SK-N-SH (cell line): ENCODE measurements at regions not wholly inside any gene's neighbourhood (a gene's known extent, or its start where the extent isn't known, plus 50 kb on each side); places are given as distances from the start of the nearest gene placed in this dataset.

Experiments
- CTCF ChIA-PET: fragments of 300-600, 350-600 bp; formaldehyde crosslinking; extraction: SDS; loops from one replicate; lab custom pipeline; 2021; lab: Yijun Ruan, JAX
- POLR2A ChIA-PET: fragments of 350-600 bp; sonication (Branson Sonifier 250); formaldehyde crosslinking; extraction: SDS; loops from one replicate; lab custom pipeline; 2020; ENCODE audit warnings: antibody characterized with exemption, inconsistent platforms; lab: Yijun Ruan, JAX
- DNase-seq: peaks from one replicate; pipeline ENCODE4 v3.0.0; 2012
- H2AFZ ChIP-seq: fragments of 200-600 bp; sonication (generic); 2 replicates; pipeline ENCODE4 v1.8.1; 2016; ENCODE audit warnings: antibody characterized with exemption, mild to moderate bottlenecking, low read depth
- H3F3A ChIP-seq: fragments of 200-600 bp; sonication (generic); replicated peaks from 2 replicates; pipeline ENCODE3; 2016; ENCODE audit warnings: antibody characterized with exemption, mild to moderate bottlenecking; ENCODE audit not compliant: insufficient read depth
- H3K27ac ChIP-seq, 2 experiments: fragments of 200-500 bp in 1 of 2; fragments of 200-600 bp in 1 of 2; sonication (Bioruptor generic) in 1 of 2; sonication (generic), shearing (Covaris generic) in 1 of 2; 2 replicates each; pipeline versions ENCODE4 v1.5.1 to v1.6.1; 2014 to 2016; ENCODE audit warnings: low read depth in 2 of 2, inconsistent platforms in 1 of 2, low read length in 1 of 2, mild to moderate bottlenecking in 1 of 2, mixed read lengths in 1 of 2
- H3K27me3 ChIP-seq: fragments of 200-600 bp; sonication (generic), shearing (Covaris generic); 2 replicates; pipeline ENCODE4 v1.6.1; 2016; ENCODE audit warnings: mixed run types; ENCODE audit not compliant: insufficient read depth
- H3K36me3 ChIP-seq, 2 experiments: fragments of 200-500 bp in 1 of 2; fragments of 200-600 bp in 1 of 2; sonication (Bioruptor generic) in 1 of 2; sonication (generic) in 1 of 2; replicated peaks in 1 of 2; 2 replicates each; pipeline versions ENCODE3 to v1.5.1; 2014 to 2016; ENCODE audit warnings: low read length in 1 of 2, mild to moderate bottlenecking in 1 of 2; ENCODE audit not compliant: insufficient read depth in 2 of 2, control insufficient read depth in 1 of 2
- H3K4me1 ChIP-seq, 2 experiments: fragments of 200-500 bp in 1 of 2; fragments of 200-600 bp in 1 of 2; sonication (Bioruptor generic) in 1 of 2; sonication (generic), shearing (Covaris generic) in 1 of 2; 2 replicates each; pipeline versions ENCODE4 v1.5.1 to v1.6.1; 2014 to 2016; ENCODE audit warnings: low read depth in 1 of 2, low read length in 1 of 2, mixed run types in 1 of 2; ENCODE audit not compliant: insufficient read depth in 2 of 2, control insufficient read depth in 1 of 2
- H3K4me2 ChIP-seq: fragments of 200-600 bp; sonication (generic), shearing (Covaris generic); 2 replicates; pipeline ENCODE4 v1.6.1; 2017; ENCODE audit warnings: mixed run types
- H3K4me3 ChIP-seq, 2 experiments: fragments of 200-500 bp in 1 of 2; fragments of 200-600 bp in 1 of 2; sonication (Bioruptor generic) in 1 of 2; sonication (generic), shearing (Covaris generic) in 1 of 2; 2 replicates each; pipeline versions ENCODE4 v1.5.1 to v1.8.1; 2014 to 2016; ENCODE audit warnings: low read depth in 2 of 2, inconsistent platforms in 1 of 2, low read length in 1 of 2, mild to moderate bottlenecking in 1 of 2, mixed read lengths in 1 of 2, moderate library complexity in 1 of 2
- H3K79me2 ChIP-seq: fragments of 200-600 bp; sonication (generic); 2 replicates; pipeline ENCODE4 v1.8.1; 2017; ENCODE audit warnings: mild to moderate bottlenecking; ENCODE audit not compliant: insufficient read depth
- H3K9ac ChIP-seq: fragments of 200-600 bp; sonication (generic); 2 replicates; pipeline ENCODE4 v1.6.1; 2017; ENCODE audit warnings: mixed run types
- H3K9me2 ChIP-seq: fragments of 200-600 bp; sonication (generic); 2 replicates; pipeline ENCODE4 v1.6.1; 2017; ENCODE audit warnings: mixed run types
- H3K9me3 ChIP-seq: fragments of 200-600 bp; sonication (generic); 2 replicates; pipeline ENCODE4 v1.6.1; 2017; ENCODE audit warnings: mixed run types, mild to moderate bottlenecking, moderate library complexity
- H4K20me1 ChIP-seq: fragments of 200-600 bp; sonication (generic); 2 replicates; pipeline ENCODE4 v1.6.1; 2017; ENCODE audit warnings: mild to moderate bottlenecking, mixed run types; ENCODE audit not compliant: insufficient read depth
- ELF1 ChIP-seq: IDR thresholded peaks from 2 replicates; pipeline ENCODE4 v1.4.0; 2012
- EP300 ChIP-seq, 2 experiments: IDR thresholded peaks; 2 replicates each; pipeline versions ENCODE4 v1.4.0 to v1.6.1; 2012; ENCODE audit warnings: borderline replicate concordance in 1 of 2, low read depth in 1 of 2, low read length in 1 of 2
- IRF3 ChIP-seq: fragments of 150-350 bp; IDR thresholded peaks from 2 replicates; pipeline ENCODE4 v1.6.1; 2016; ENCODE audit warnings: mild to moderate bottlenecking, low read depth, low read length
- MAX ChIP-seq: IDR thresholded peaks from 2 replicates; pipeline ENCODE4 v1.4.0; 2012; ENCODE audit warnings: low read depth
- NFIC ChIP-seq: IDR thresholded peaks from 2 replicates; pipeline ENCODE4 v1.4.0; 2012; ENCODE audit warnings: borderline replicate concordance
- NRF1 ChIP-seq: IDR thresholded peaks from 2 replicates; pipeline ENCODE4 v1.6.1; 2012; ENCODE audit warnings: low read depth, mild to moderate bottlenecking, low read length
- PBX3 ChIP-seq: IDR thresholded peaks from 2 replicates; pipeline ENCODE4; 2012
- POLR2AphosphoS5 ChIP-seq: IDR thresholded peaks from 2 replicates; pipeline ENCODE4 v1.6.1; 2012; ENCODE audit warnings: low read depth, low read length
- RAD21 ChIP-seq: IDR thresholded peaks from 2 replicates; pipeline ENCODE4 v1.6.1; 2012; ENCODE audit warnings: mild to moderate bottlenecking, low read length
- RCOR1 ChIP-seq: fragments of 150-350 bp; IDR thresholded peaks from 2 replicates; pipeline ENCODE4 v1.6.1; 2017; ENCODE audit warnings: antibody characterized with exemption, low read length
- REST ChIP-seq: IDR thresholded peaks from 2 replicates; pipeline ENCODE4 v1.6.1; 2012; ENCODE audit warnings: mild to moderate bottlenecking, low read depth, low read length, moderate library complexity
- RFX5 ChIP-seq: IDR thresholded peaks from 2 replicates; pipeline ENCODE4 v1.6.1; 2012; ENCODE audit warnings: mild to moderate bottlenecking, improper control_type of control experiment, low read length
- RXRA ChIP-seq: IDR thresholded peaks from 2 replicates; pipeline ENCODE4 v1.4.0; 2012; ENCODE audit warnings: low read depth, mild to moderate bottlenecking, borderline replicate concordance
- SMC3 ChIP-seq: IDR thresholded peaks from 2 replicates; pipeline ENCODE4 v1.6.1; 2012; ENCODE audit warnings: low read depth, low read length, improper control_type of control experiment
- TCF12 ChIP-seq: IDR thresholded peaks from 2 replicates; pipeline ENCODE4 v1.4.0; 2012
- TEAD4 ChIP-seq: IDR thresholded peaks from 2 replicates; pipeline ENCODE4 v1.4.0; 2012; ENCODE audit warnings: mild to moderate bottlenecking, borderline replicate concordance; ENCODE audit not compliant: insufficient read depth
- USF1 ChIP-seq: IDR thresholded peaks from 2 replicates; pipeline ENCODE4 v1.4.0; 2012; ENCODE audit warnings: low read depth, borderline replicate concordance
- USF2 ChIP-seq: fragments of 150-350 bp; IDR thresholded peaks from 2 replicates; pipeline ENCODE4 v1.6.1; 2017; ENCODE audit warnings: antibody characterized with exemption, low read length, low read depth, borderline replicate concordance
- WGBS: methylation state at CpG from one replicate; pipeline ENCODE4 v1.1.6; 2017; ENCODE audit warnings: low lambda C conversion rate; 5-methylcytosine and 5-hydroxymethylcytosine counted together

- H3K27ac ChIP-seq = no peak overlapping the region
- no peaks in the 10 kb centered on the region for H3K36me3 ChIP-seq
- H3K4me3 ChIP-seq = no peak overlapping the region
- no peaks in the 10 kb centered on the region for H3K79me2 ChIP-seq
- no peak overlapping the region for H3K9ac ChIP-seq
- H3K4me1 ChIP-seq = no peaks in the 10 kb centered on the region
- H4K20me1 ChIP-seq = no peaks in the 10 kb centered on the region
- DNase-seq = no peak
- no peaks in the 10 kb centered on the region for H3K27me3 ChIP-seq
- POLR2A ChIA-PET = no interaction called here
- no peak overlapping the region for H2AFZ ChIP-seq
- WGBS = 34% methylated on average over 5 of the region's 5 CpGs
- H3K9me3 ChIP-seq = no peaks in the 10 kb centered on the region
- no peak overlapping the region for H3K4me2 ChIP-seq
- TF ChIP-seq USF1 (no peak), USF2 (no peak), ELF1 (no peak), TEAD4 (no peak), RFX5 (no peak), SMC3 (no peak), POLR2AphosphoS5 (no peak), EP300 (IDR thresholded peaks at IDR 0.05; ENCODE audit: borderline replicate concordance in 1 of 2, low read depth in 1 of 2, low read length in 1 of 2) (no peak), RAD21 (no peak), REST (no peak), MAX (no peak), NFIC (no peak), IRF3 (no peak), PBX3 (no peak), NRF1 (no peak), RCOR1 (no peak), RXRA (no peak), TCF12 (no peak)
- no peaks in the 10 kb centered on the region for H3K9me2 ChIP-seq
- H3F3A ChIP-seq = no peaks in the 10 kb centered on the region
- CTCF ChIA-PET = no interaction called here
Measured at GRCh38 chr9:119838210-119838609, 469.0 kb upstream of the BRINP1 start.
